AG04449 (cell line): ENCODE measurements at regions not wholly inside any gene's neighbourhood (a gene's known extent, or its start where the extent isn't known, plus 50 kb on each side); places are given as distances from the start of the nearest gene placed in this dataset.

ENCODE experiments used
- CTCF ChIA-PET: fragments of 350-600 bp; formaldehyde crosslinking; extraction: SDS; loops from one replicate; lab custom pipeline; 2021; ENCODE audit warnings: antibody characterized with exemption; lab: Yijun Ruan, JAX
- POLR2A ChIA-PET: fragments of 400-600, 350-600 bp; formaldehyde crosslinking; extraction: SDS; loops from one replicate; lab custom pipeline; 2020; ENCODE audit warnings: antibody characterized with exemption, inconsistent platforms; lab: Yijun Ruan, JAX
- DNase-seq: peaks from one replicate; pipeline ENCODE4 v3.0.0-alpha.2; 2010; ENCODE audit warnings: low read depth, low spot score
- H3K4me3 ChIP-seq: 2 replicates; pipeline ENCODE4 v1.5.1; 2011; ENCODE audit warnings: low read depth, mild to moderate bottlenecking, control low read depth, low read length
- TF ChIP-seq, protein P1 (sequence below): IDR thresholded peaks from one replicate; pipeline ENCODE4 v1.5.1; 2011; ENCODE audit warnings: mild to moderate bottlenecking, moderate library complexity, low read length, control low read depth, inconsistent platforms; ENCODE audit not compliant: insufficient read depth; ENCODE audit errors: missing control alignments

DNA sequence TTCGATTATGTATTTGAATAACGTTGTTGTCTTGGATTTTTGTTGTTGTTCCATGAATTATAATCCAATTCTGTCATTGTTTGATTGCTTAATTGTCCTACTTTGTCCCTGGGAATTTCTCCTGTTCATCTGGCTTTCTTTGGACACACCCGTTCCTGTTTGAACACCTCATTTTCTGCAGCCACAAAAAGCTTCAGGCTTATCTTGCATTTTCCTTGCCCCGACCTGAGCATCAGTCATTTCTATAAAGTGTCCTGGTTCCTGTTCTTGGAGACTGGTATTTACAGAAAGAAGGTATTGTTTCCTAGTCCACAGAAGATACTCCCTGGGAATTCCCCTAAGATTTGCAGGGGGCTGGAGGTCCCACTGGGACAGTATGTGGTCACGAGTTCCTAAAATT is 731.8 kb upstream of the ARGLU1 start:
- ChIA-PET CTCF (no interaction called here), POLR2A (no interaction called here)
- no peak for DNase-seq
- no peak overlapping the region for H3K4me3 ChIP-seq
- TF ChIP-seq, protein P1, sequence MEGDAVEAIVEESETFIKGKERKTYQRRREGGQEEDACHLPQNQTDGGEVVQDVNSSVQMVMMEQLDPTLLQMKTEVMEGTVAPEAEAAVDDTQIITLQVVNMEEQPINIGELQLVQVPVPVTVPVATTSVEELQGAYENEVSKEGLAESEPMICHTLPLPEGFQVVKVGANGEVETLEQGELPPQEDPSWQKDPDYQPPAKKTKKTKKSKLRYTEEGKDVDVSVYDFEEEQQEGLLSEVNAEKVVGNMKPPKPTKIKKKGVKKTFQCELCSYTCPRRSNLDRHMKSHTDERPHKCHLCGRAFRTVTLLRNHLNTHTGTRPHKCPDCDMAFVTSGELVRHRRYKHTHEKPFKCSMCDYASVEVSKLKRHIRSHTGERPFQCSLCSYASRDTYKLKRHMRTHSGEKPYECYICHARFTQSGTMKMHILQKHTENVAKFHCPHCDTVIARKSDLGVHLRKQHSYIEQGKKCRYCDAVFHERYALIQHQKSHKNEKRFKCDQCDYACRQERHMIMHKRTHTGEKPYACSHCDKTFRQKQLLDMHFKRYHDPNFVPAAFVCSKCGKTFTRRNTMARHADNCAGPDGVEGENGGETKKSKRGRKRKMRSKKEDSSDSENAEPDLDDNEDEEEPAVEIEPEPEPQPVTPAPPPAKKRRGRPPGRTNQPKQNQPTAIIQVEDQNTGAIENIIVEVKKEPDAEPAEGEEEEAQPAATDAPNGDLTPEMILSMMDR: no peak

GRCh38 chr13:107296804-107297203 is 728.9 kb upstream of the ARGLU1 start:
- no peak overlapping the region for H3K4me3 ChIP-seq
- TF ChIP-seq, protein P1: no peak
- CTCF ChIA-PET: no interaction called here
- DNase-seq: no peak
- POLR2A ChIA-PET: no interaction called here

DNA sequence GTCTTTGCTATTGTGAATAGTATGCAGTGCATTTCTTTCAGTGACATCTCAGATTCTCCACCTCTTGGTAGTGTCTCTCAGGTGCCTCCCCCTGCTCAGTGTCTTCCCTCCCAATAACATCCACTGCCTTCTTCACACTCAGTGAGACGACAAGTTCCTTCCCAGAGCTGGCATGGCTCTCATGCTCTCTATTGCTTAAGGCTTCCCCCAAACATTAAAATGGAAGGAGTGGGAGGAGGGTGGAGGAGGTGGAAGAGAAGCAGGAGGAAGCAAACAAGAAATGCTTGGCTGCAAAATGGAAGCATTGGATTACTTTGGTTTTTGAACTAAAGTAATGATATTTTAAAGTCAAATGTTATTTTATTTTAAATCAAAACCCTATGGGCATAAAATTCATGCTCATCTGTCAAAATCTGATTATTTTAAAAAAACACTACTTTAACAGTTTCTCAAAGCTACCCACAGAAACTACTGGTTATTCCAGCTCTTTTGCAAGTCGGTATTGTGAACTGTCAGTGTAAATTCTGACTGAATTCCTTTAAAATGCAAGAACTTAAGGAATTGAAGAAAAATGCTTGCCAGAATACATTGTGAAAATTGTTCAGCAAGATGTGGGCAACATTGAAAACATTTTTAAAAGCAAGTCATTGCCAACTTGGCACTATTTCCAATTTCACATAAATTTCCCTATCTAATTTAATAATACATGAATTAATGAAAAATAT is 727.6 kb upstream of the ARGLU1 start:
- POLR2A ChIA-PET: no interaction called here
- H3K4me3 ChIP-seq: no peak overlapping the region
- TF ChIP-seq, protein P1: no peak
- CTCF ChIA-PET: no interaction called here
- DNase-seq: no peak

DNA sequence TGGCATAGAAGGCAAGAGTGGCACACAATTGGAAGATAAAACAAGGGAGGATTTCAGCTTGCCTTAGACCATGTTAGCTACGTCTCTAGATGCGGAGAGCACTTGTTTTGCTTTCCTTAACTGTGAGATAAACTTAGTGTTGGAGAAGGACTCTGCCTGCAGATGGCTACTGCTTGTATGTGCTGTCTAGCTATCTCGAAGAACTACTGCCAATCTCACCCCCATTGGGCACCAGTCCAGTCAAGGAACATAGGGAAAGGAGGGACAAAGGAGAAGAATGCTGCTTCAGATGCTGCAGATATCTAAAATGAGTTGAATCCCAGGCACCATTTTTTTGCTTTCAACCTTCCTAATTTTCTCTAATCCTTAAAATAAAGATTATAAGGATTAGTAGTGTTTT is 726.0 kb upstream of the ARGLU1 start:
- no peak for DNase-seq
- no peak overlapping the region for H3K4me3 ChIP-seq
- ChIA-PET CTCF (no interaction called here), POLR2A (no interaction called here)
- TF ChIP-seq, protein P1: no peak

DNA sequence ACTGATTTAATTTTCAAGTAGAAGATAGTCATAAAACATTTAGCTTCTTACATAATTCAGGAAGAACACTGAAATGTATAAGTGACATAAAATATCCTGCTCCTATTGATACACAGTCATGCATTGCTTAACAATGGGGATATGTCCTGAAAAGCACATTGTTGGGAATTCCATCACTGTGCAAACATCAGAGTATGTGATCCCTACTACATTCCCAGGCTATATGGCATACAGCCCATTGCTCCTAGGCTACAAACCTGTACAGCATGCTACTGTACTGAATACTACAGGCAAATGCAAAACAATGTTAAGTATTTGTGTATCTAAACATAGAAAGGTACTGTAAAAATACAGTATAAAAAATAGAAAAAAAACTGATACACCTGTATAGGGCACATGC is 723.9 kb upstream of the ARGLU1 start:
- POLR2A ChIA-PET: no interaction called here
- TF ChIP-seq, protein P1: no peak
- H3K4me3 ChIP-seq: no peak overlapping the region
- DNase-seq: no peak
- CTCF ChIA-PET: no interaction called here

- DNase-seq: no peak
Observed at GRCh38 chr13:107289540-107289939, 721.6 kb upstream of the ARGLU1 start.

More at GRCh38 chr13:107289540-107289939, 721.6 kb upstream of the ARGLU1 start:
- ChIA-PET CTCF (no interaction called here), POLR2A (no interaction called here)
- TF ChIP-seq, protein P1: no peak
- H3K4me3 ChIP-seq: no peak overlapping the region
